GM12873 (cell line): ENCODE measurements at regions not wholly inside any gene's neighbourhood (a gene's known extent, or its start where the extent isn't known, plus 50 kb on each side); places are given as distances from the start of the nearest gene placed in this dataset.

Source experiments
- CTCF ChIP-seq: IDR thresholded peaks from 2 replicates; pipeline ENCODE4 v1.5.1; 2012; ENCODE audit warnings: low read depth, mild to moderate bottlenecking, moderate library complexity, low read length, control low read depth; ENCODE audit not compliant: insufficient read depth; ENCODE audit errors: missing control alignments

- TF ChIP-seq CTCF: no peak
These were observed 53.8 kb downstream of the COX7C start for GRCh38 chr5:86671536-86671935.

- TF ChIP-seq CTCF: no peak
These were observed 56.3 kb downstream of the COX7C start for GRCh38 chr5:86674069-86674468.

- no peak for TF ChIP-seq CTCF
These were observed 57.6 kb downstream of the COX7C start for GRCh38 chr5:86675311-86675710.

GRCh38 chr5:86679529-86679928 is 61.8 kb downstream of the COX7C start:
- TF ChIP-seq CTCF: peak; percentile 48

- no peak for TF ChIP-seq CTCF
These were observed 62.2 kb downstream of the COX7C start for GRCh38 chr5:86679949-86680348.

GRCh38 chr5:86684222-86684621 is 66.5 kb downstream of the COX7C start:
- TF ChIP-seq CTCF: no peak

GRCh38 chr5:86686046-86686445 is 68.3 kb downstream of the COX7C start:
- TF ChIP-seq CTCF: no peak
